ENCODE measurements at regions not wholly inside any gene's neighbourhood (a gene's known extent, or its start where the extent isn't known, plus 50 kb on each side); places are given as distances from the start of the nearest gene placed in this dataset.

DNA sequence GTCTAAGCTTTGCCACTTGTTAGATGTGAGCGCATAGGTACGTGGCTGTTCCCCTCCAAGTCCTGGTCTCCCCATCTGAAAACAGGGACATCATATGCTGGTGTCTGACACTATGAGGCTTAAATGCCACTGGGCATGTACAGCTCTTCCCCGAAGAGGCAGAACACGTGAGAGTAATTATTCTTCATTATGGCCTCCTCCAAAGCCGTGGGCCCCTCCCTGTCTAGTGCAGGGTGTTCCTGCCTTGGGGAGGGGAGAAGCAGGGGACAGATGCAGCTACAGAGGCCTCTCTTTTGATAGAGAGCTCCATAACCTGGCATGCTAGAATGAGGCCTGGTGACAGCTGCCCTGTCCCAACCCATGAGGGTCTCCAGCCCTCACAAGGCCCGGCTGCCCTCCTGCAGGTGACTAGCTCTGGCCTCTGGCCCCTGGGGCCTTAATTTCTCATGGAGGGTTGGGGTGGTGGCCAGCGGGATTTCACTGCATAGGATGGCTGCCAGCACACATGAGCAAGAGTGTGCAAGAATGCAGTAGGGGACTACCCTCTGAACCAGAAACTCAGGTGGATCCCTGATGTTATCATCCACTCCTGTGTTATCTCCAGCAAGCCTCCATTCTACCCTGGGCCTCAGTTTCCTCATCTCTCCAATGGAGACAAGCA is 334.6 kb downstream of the MN1 start:
- DNase-seq: no peak

DNA sequence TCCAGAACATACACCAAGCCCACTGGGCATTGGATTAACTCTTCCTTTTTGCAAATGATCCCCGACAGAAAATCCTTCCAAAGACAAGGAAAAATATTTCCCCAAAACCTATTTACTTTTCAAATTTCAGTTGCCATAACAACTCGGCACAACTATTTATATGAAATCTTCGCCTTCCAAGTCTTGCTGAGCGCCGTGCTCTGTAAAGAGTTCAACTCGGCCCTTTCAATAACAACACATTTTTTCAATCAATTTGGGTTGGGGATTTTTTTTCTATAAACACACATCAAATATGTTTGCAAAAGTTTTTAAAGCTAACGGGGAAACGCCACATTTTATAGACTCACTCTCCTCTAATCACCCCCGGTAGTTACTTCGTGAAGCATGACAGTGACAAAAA is 333.8 kb downstream of the MN1 start:
- no peak for DNase-seq

DNA sequence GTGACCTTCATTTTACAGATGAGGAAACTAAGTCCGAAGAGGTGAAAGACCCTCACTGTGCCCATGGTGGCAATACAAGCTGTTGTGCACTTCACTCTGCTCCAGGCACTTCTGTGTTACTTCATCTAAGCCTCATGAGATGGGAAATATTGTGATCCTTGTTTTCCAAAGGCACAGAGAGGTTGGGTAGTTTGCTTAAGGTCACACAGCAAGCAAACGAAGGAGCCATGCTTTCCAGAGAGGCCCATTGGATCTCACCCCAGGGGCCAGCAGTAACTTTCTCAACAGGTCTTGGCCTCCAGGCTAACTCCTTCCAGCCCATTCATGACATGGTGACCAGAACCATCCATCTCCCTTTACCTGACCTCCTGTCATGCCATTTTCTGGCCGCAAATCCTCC is 332.8 kb downstream of the MN1 start:
- DNase-seq: no peak

DNA sequence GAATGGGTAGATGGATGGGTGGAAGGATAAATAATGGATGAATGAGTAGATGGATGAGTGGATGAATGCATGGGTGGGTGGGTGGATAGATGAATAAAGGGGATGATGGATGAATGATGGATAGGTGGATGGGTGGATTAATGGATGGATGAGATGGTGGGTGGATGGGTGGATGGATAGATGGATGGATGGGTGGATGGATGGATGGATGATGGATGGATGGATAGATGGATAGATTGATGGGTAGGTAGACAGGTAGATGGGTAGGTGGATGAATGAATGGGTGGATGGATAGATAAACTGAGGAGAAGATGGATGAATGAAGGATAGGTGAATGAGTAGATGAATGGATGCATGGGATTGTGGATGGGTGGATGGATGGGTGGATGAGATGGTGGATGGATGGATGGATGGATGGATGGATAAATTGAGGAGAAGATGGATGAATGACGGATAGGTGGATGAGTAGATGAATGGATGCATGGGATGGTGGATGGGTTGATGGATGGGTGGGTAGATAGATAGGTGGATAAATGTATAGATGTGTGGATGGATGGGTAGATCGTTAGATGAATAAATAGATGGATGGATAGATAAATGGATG is 331.3 kb downstream of the MN1 start:
- DNase-seq: no peak

DNA sequence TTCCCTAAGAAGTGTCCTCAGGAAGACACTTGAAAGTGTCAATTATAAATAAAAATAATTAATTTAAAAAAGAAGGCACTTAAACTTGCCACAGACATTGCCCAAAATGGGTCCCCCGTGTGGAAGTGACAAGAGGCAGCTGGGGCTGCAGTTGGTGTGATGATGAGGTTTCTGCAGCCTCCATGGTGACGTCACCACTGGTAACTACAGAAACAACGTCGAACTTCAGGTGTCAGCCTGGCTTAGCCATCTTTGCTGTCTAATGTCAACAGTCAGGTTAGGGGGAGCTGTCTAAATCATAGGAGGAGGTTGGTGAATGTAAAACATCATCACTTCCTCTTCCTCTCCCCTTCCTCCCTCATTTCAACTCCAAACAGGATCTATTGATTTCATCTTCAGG is 328.6 kb downstream of the MN1 start:
- no peak for DNase-seq

DNA sequence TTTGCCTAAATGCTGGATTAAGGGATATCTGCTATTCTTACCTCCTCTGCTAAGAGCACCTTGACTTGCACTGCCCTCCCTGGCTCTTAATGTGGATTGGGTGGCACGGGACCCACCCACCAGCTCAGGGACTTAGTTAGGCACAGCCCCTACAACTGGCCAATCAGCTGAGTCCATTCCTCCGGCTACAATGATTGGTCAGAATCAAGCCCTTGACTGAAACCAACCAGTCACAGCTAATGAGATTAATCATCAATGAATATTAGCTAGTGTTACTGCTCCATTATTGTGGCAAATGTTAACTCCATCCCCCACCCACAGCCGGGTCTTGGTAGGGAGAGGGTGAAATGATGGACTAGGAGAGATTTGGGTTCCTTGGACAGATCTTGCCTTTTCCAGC is 328.0 kb downstream of the MN1 start:
- no peak for DNase-seq

DNA sequence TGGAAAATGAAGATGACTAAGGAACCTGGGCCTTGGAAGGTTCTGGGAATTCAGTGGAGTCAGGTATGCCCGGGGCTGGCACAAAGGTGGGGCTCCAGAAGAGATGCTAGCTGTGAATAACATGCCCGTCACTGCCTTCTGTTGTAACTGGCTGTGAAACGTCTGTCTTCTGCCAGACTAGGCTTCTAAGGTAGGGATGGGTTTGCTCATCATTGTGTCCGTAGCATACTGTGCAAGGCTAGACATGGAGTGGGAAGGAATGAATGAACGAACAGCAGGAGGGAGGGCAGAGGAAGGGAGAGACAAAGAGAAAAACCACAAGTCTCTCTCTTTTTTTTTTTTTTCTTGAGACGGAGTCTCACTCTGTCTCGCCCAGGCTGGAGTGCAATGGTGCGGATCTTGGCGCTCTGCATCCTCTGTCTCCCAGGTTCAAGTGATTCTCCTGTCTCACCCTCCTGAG is 327.4 kb downstream of the MN1 start:
- no peak for DNase-seq

DNA sequence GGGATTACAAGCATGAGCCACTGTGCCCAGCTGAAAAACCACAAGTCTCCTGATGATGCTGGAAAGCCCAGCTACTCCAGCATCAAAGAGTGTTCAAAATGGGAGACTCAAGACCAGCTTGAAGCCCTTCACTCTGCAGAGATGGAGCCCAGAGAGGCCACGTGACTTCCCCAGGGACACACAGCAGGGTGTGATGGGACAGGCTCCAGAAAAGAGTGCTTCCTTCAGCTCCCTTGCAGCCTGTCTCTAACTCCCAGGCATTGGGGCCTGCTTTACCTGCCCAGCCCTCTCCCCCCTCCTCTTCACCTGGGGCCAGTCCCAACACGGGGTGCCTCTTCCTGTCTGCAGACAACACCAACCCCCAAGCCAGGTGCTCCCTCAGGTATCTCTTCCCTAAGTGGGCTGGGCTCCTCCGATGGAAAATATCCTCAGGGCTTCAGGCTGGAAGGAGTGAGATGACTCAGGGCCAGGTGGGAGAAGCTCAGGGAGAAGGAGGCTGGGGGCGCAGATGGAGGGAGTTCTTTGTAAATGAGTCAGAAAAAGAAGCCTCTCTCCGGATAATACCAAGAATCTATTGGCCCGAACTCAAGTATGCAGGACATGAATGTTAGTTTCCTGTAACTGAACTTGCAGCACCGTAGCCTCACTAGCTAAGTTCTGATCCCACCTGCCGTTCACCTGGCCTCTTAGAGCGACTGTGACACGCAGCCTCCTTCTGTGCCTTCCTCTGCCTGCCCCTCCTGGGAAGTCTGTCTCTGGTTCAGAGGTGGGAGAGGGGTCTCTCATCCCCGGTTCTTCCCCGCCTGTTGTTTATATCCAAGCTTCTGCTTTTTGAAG is 326.6 kb downstream of the MN1 start:
- DNase-seq: peak; percentile 83

DNA sequence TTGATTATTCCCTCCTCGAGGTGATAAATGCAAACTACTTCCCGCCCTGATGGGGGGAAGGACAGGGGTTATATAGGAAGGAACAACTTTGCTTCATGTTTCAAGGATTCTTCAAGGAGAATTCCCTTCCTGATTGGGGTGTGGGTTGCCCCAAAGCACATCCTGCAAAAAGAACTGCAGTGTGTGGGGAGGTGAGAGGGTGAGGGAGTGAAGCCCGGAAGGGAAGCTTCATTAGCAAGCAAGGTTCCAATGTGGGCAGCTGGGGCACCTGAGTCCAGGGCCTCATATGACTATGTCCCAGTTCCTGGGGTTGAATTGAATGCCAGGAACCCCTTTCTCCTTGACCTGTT is 326.0 kb downstream of the MN1 start:
- no peak for DNase-seq

DNA sequence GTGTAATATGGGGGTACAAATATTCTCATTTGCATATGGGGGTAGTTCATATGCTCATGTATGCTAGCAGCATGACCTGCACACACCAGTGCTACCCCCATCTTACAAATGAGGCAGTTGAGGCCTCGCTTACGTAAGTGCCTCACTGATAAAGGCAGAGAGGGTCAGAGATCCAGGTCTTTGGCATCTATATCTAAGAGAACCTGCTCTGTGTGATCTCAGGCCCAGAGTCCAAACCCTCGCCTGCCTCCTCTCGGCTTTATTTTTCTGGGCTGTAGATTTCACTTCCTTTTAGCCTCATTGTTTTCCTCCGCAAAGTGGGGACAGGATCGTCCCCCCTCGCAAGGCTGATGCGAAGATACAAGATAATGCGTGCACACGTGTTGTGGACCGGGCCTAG is 325.2 kb downstream of the MN1 start:
- no peak for DNase-seq

DNA sequence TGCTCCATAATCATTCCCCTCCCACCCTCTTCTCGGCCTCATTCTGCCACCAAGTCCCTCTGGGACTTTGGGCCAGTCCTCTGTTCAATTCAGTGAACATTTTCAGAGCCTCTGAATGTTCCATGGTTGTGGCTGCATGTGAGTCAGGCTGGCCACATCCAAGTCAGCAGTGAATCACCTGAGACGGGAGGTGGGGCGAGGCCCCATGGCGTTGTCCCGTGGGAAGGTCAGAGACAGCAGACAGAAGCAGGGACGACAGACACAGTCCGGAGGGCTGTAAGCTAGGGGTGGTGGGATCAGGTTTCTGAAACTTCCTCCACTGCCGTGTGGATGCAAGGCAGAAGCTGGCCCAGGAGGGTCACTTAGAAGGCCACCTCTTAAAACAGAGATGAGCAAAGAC is 324.8 kb downstream of the MN1 start:
- peak; percentile 47 for DNase-seq

DNA sequence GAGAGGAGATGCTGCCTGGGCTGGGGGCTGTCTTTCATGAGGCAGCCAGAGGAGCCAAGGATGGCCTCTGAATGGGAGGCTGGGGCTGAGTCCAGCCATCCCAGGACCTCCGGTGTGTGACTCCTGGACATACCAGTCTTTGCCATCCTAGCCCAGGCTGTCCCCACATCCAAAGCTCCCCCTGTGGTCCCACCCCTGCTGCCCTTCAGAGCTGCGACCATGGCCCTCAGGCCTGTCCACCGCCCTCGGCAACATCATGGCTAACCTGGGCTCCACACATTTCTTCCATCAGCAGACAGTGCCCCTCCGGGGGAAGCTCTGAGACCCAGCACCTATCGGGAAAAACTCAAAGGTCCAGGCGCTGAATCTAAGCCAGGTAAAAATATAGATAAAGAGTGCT is 324.4 kb downstream of the MN1 start:
- DNase-seq: no peak

DNA sequence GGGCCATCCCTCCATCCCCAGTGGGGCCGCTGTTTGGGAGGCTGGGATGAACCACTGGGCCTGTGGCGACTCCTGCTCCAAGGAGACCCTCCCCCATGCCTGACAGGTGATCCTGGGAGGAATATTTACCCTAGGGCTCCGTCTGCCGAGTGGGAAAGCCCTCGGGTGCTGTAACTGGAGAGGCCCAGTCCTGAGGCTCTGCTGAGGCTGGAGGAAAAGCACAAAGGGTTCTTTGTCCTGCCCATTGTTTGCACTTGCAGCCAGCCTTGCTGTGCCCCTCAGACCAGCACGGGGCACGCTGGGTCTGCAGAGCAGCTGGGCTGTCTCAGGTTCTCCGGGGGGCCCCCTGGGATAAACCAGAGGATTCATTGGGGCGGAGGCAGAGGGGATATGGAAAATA is 321.1 kb downstream of the MN1 start:
- DNase-seq: no peak

DNA sequence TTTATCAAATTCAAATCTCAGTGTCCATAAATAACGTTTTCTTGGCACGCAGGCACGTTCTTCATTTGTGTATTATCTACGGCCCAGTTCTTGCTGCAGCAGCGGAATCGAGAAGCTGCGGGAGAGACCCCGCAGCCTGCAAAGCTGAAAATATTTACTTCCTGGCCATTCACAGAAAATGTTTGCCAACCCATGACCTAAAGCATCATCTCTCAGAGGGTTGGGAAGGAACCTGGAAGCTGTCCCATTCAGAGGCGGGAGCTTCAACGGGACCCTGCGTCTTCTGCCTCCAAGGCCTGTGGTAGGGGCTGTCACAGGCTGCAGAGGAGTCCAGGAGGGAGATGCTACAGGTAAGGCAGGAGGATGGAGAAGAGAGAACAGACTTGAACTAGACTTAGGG is 319.2 kb downstream of the MN1 start:
- DNase-seq: no peak

DNA sequence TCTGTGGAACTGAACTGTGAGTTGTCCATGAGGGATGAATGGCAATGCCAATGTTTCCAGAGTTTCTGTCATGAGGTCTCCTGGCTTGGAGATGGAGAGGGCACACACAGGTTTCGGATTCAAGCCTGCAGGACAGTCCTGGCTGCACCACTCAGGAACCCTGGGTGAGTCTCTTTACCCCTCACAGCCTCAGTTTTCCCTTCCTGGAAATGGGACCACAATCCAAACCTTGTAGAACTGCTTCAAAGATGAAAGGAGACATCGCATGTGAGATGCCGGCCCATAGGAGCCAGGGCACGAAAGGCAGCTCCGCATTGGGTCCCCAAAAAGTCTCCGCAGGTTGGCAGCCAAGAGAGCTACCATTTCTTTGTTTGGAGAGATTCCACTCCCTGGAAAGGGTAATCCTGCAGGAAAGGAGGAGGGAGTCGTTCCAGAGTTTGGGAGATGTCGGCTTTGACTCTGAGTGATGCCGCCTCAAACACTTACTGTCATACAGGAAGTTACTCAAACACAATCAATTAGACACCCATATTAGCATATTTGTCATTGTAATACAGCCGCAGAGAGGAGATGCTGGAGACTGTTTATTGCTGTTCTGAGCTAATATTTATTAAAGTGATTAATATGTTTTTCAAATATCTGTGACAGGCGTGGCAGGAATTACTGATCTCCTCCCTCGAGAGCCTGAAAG is 318.3 kb downstream of the MN1 start:
- no peak for DNase-seq

DNA sequence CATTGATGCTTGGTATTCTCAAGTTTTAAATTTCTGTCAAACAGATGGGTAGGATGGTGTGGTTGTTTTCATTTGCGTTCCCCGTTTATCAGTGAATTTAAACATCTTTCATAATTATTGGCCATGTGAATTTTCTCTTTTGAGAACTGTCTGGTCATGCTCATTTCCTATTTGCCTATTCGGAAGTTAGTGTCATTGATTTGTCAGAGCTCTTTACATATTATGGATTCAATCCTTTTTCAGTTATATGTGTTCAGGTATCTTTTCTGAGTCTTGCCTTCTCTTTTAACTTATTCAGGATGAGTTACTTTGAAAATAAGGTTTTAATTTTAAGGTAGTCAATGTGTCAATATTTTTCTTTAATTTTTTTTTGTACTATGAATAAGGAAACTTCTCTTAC is 315.7 kb downstream of the MN1 start:
- no peak for DNase-seq

DNA sequence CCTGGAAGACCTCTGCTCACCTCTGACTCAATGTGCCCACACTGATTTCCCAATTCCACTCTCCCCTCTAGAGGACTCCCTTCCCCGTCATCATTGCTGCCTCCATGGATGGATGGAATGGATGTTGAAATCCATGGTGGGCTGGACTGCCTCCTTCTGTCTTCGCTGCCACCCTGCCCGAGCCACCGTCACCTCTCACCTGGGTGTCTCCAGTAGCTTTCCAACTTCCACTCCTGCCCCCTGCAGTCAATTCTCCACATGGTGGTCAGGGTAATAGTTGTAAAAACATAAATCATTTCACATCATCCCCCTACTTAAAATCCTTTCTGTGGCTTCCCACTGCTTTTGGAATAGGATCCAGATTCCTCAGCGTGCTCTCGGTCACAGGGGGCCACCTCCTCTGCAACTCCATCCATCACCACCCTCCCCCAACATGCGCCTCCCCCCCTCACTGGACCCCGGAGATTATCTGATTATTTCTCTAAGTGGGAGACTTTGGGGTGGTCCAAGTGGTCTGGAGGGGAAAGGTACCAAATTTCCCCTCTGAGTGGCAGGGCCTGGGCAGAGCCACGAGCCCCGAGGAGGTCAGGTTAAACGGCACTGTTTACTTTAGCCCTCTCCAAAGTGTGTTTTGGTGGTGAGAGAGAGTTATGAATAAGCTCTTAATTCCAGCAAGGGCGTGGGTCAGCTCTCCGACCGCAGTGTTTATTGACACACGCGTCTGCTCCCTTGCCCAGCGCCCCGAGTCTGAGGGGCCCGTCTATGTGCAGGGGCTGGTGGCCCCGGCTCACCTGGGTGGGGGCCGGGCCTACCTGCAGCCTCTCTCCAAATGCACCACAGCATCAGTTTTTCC is 313.7 kb downstream of the MN1 start:
- peak; percentile 50 for DNase-seq

DNA sequence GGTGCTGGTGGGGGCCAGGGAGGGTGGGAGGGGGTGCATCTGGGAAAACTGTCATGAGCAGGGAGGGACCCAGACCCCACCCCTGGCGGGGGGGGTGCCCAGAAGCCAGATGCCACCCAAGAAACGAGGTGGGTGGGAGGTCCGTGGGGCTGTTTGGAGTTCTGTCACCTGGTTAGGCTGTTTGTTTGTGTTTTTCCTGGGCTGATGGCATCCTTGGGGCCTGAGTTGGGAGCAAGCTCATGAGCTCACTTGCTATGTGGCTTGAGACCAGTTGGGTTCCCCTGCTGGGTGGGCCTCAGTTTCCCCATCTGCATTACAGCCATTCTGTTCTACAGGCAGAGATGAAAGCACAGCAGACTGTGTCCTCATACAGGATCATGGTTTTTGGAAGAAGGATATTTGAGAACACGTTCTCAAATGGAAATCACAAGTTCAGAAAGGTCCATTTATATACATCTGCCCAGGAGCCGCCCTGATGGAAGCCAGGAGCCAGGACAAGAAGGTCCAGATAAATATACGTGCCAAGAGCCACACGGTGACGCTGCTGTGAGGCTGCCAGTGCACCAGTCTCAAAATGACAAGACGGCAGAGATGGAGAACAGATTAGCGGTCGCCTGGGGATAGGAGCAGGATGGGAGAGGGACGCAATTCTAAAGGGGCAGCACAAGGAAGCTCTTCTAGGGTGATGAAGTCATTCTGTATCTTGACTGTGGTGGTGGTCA is 312.9 kb downstream of the MN1 start:
- no peak for DNase-seq

DNA sequence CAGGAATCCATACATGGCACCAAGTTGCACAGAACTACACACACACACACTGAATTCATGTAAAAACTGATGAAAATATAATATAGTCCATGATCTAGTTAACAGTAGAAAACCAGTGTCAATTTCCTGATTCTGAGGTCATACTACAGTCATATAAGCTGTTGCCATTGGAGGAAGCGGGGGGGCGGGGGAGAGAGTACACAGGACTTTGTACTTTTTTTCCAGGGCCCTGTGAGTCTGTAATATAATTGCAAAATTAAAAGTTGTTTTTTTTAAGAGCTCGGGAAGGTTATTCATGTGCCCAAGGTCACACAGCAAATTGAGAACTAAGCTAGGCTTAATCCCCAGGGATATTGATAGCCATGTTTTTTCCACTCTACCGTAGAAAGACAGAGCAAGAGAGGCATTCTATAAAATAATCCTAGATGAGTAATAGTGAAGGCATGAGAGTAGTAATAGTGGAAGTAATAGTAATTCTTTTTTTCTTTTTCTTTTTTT is 312.3 kb downstream of the MN1 start:
- peak; percentile 59 for DNase-seq

DNA sequence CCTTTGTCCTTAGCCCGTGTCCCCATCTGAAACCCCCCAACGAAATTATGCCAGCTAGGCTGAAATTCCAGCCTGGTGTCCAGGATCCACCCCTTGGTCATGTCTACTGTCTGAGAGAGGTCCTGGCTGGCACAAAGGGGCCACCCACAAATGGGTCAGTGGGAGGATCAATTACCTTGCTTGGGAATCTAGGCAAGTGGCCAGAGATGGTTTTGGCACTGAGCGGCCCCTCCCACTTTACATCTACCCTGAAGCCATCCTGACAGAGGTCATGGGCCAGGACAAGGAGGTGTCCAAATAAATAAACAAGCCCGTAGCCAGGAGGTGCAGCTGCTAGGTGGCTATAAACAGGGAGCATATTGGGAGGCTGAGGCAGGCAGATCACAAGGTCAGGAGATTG is 311.5 kb downstream of the MN1 start:
- DNase-seq: no peak

DNA sequence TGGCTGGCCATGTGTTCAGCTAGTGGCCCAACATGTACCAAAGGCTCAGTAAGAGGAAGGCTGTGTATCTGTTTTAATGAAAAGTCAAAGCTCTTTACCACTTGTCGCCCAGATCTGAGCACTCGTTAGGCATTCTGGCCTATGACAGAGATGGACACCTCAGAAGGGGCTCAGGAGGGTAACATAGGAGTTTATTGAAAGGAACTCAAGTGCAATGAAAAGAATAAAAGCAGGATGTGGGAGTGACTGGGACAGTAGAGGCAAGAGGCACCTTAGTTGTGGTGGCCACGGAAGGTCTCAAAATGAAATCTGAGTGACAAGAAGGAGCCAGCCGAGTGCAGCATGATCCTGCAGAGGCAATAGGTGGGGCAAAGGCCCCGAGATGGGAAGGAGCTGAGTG is 309.7 kb downstream of the MN1 start:
- DNase-seq: no peak
